Esophagus (tissue), 2 donors: ENCODE measurements at regions not wholly inside any gene's neighbourhood (a gene's known extent, or its start where the extent isn't known, plus 50 kb on each side); places are given as distances from the start of the nearest gene placed in this dataset.

Experiments
- H3K27ac ChIP-seq, 2 donors: one replicate each; pipeline ENCODE4 v1.5.1; 2013; ENCODE audit warnings: low read depth in 2 of 2, mild to moderate bottlenecking in 2 of 2, inconsistent platforms in 1 of 2, low read length in 1 of 2, moderate library complexity in 1 of 2
- H3K27me3 ChIP-seq, 2 donors: one replicate each; pipeline ENCODE4 v1.6.1; 2013; ENCODE audit warnings: low read length in 2 of 2, control low read depth in 1 of 2, mild to moderate bottlenecking in 1 of 2; ENCODE audit not compliant: insufficient read depth in 2 of 2, control insufficient read depth in 1 of 2
- H3K36me3 ChIP-seq, 2 donors: one replicate each; pipeline ENCODE4 v1.6.1; 2013; ENCODE audit warnings: low read length in 1 of 2; ENCODE audit not compliant: control insufficient read depth in 2 of 2, insufficient read depth in 2 of 2
- H3K4me1 ChIP-seq, 2 donors: one replicate each; pipeline ENCODE4 v1.6.1; 2013; ENCODE audit warnings: low read length in 1 of 2; ENCODE audit not compliant: control insufficient read depth in 2 of 2, insufficient read depth in 2 of 2
- H3K4me3 ChIP-seq, 2 donors: one replicate each; pipeline ENCODE4 v1.5.1; 2013; ENCODE audit warnings: low read length in 2 of 2, mild to moderate bottlenecking in 2 of 2, low read depth in 1 of 2, moderate library complexity in 1 of 2
- H3K9me3 ChIP-seq, 2 donors: one replicate each; pipeline ENCODE4 v1.6.1; 2013; ENCODE audit warnings: mild to moderate bottlenecking in 2 of 2, low read depth in 1 of 2, low read length in 1 of 2, moderate library complexity in 1 of 2; ENCODE audit not compliant: control insufficient read depth in 2 of 2, insufficient read depth in 1 of 2
- WGBS, 2 donors: extraction: QIAGEN DNeasy Blood & Tissue Kit; methylation state at CpG; one replicate each; pipeline ENCODE4 v1.1.7; 2013; 5-methylcytosine and 5-hydroxymethylcytosine counted together
- donor health status: healthy with polysubstance abuse.
- donor health status: Bipolar disorder and iron deficiency.

GRCh38 chrX:54695231-54695630, 102.8 kb downstream of the ITIH6 start:
- H3K27me3 ChIP-seq, result no peaks in the 10 kb centered on the region
- WGBS, 2 donors, result 73 to 81% methylated on average over 2 of the region's 2 CpGs
- H3K4me1 ChIP-seq, result no peaks in the 10 kb centered on the region
- H3K27ac ChIP-seq, result no peak overlapping the region
- H3K9me3 ChIP-seq, result no peaks in the 10 kb centered on the region
- H3K4me3 ChIP-seq, result no peak overlapping the region
- no peaks in the 10 kb centered on the region for H3K36me3 ChIP-seq

GRCh38 chrX:54695816-54696487, 102.1 kb downstream of the ITIH6 start:
- 35 to 45% methylated on average over 6 of the region's 6 CpGs for WGBS, 2 donors
- no peaks in the 10 kb centered on the region for H3K9me3 ChIP-seq
- no peak overlapping the region for H3K27ac ChIP-seq
- H3K4me1 ChIP-seq, result no peaks in the 10 kb centered on the region
- no peak overlapping the region for H3K4me3 ChIP-seq
- no peaks in the 10 kb centered on the region for H3K36me3 ChIP-seq
- H3K27me3 ChIP-seq, result no peaks in the 10 kb centered on the region
